B cell (primary cell): ENCODE measurements at regions not wholly inside any gene's neighbourhood (a gene's known extent, or its start where the extent isn't known, plus 50 kb on each side); places are given as distances from the start of the nearest gene placed in this dataset.

Source experiments
- CTCF ChIP-seq: fragments of 200-600 bp; IDR thresholded peaks from one replicate; pipeline ENCODE4 v1.8.0; 2022; ENCODE audit warnings: antibody characterized with exemption, mild to moderate bottlenecking
- EZH2 ChIP-seq: IDR thresholded peaks from 2 replicates; pipeline ENCODE4 v1.6.1; 2012; ENCODE audit warnings: borderline replicate concordance, low read depth, mild to moderate bottlenecking, moderate library complexity, low read length; ENCODE audit not compliant: insufficient read depth, poor library complexity, severe bottlenecking

DNA sequence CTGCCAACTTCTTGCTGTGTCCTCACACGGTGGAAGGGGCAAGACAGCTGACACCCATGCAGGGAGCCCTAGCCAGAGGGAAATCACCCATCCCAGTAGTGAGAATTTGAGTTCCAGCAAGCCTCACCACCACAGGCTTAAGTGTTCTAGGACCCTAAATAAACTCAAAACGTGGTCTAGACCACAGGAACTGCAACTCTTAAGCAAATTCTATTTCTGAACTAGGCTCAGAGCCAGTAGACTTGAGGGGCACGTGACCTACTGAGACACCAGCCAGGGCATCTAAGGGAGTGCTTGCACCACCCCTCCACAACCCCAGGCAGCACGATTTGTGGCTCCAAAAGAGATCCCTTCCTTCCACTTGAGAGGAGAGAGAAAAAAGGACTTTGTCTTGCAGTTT is 96.0 kb upstream of the PHF24 start:
- TF ChIP-seq CTCF (no peak), EZH2 (no peak)
